SK-N-SH (cell line): ENCODE measurements at regions not wholly inside any gene's neighbourhood (a gene's known extent, or its start where the extent isn't known, plus 50 kb on each side); places are given as distances from the start of the nearest gene placed in this dataset.

Experiments
- CTCF ChIP-seq: fragments of 200-600 bp; sonication (generic); IDR thresholded peaks from 2 replicates; pipeline ENCODE4 v1.6.1; 2017; ENCODE audit warnings: antibody characterized with exemption, mild to moderate bottlenecking, moderate library complexity
- FOXM1 ChIP-seq: IDR thresholded peaks from 2 replicates; pipeline ENCODE4 v1.4.0; 2012; ENCODE audit warnings: low read depth, mild to moderate bottlenecking
- NFIC ChIP-seq: IDR thresholded peaks from 2 replicates; pipeline ENCODE4 v1.4.0; 2012; ENCODE audit warnings: borderline replicate concordance
- PBX3 ChIP-seq: IDR thresholded peaks from 2 replicates; pipeline ENCODE4; 2012
- RFX5 ChIP-seq: IDR thresholded peaks from 2 replicates; pipeline ENCODE4 v1.6.1; 2012; ENCODE audit warnings: mild to moderate bottlenecking, improper control_type of control experiment, low read length
- SMC3 ChIP-seq: IDR thresholded peaks from 2 replicates; pipeline ENCODE4 v1.6.1; 2012; ENCODE audit warnings: low read depth, low read length, improper control_type of control experiment

GRCh38 chr13:80444240-80445015, 103.5 kb upstream of the SPRY2 start:
- TF ChIP-seq CTCF (no peak), NFIC (no peak), PBX3 (no peak), RFX5 (no peak), FOXM1 (no peak), SMC3 (no peak)
